ENCODE measurements at regions not wholly inside any gene's neighbourhood (a gene's known extent, or its start where the extent isn't known, plus 50 kb on each side); places are given as distances from the start of the nearest gene placed in this dataset.

DNA sequence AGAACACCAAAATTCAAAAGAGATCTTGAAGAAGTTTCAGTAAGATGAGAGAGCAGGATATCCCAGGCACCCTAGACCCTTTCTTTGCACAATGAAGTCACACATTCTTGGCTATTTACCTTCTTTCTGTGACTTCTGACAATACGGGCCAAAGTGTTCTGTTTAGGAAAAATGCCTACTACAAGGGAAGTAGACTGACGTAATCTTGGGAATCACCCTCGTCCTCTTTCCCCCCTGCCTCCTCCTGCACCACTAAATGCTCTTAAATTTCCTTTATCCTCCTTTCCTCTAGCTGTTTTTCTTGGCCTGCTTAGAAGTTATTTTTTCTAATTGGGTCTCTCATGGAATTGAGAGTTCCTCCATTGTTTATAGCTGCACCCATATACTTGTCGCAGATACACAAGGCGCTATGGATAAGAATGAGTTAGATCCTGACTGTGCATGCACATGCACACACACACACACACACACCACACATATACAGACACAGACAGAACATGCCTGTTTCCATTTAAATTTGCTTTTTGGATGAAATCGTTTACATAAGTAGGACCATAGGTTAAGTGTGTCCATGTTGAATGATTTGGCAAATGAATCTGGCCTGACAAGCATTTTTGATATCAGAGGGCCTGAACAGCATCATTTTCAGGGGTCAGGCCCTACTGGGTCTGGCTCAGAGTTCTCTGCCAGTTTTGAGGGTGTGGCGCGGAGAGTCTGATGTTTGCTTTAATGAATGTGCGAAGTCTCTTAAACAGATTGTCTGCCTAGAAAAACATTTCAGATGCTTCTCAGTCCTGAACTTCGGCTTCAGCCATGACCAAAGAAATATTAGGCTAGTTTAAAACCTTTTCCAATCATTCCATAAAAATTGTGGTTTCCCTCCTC is 131.9 kb upstream of the NT5C1B start:
- DNase-seq = no peak

DNA sequence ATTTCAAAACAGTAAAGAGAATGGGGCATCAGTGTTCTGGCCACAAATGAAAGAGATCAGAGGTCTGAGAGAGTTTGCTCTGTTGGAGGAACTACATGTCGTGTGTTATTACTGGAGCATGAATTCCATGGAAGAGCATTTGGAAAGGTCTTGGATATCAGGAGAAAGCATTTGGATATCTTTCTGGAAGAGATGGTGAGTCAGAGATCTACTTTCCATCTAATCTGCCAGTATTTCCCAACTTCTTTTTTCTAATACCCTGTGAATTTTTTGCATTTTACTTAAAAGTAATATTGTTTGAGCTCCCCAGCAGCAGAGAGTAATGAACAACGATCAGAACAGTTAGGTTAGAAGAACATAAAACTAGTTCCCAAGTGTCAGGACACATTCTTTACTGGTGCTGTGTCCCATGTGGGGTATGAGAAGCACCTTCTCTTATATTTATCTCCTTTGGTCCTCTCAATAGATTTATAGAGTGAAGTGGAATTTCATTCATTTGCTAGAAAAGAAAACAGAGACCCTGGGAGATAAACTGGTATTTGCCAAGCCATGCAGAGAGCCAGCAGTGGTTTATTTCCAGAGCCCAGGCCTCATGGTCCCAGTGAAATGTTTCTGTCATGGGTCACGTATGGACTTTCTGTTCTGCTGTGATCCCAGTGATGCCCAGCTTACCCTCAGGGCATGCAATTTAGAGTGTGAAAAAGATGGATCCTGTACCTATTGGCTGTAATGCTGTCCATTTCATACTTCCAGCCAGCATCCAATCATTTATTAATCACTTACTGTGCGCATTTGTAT is 130.8 kb upstream of the NT5C1B start:
- no peak for DNase-seq

DNA sequence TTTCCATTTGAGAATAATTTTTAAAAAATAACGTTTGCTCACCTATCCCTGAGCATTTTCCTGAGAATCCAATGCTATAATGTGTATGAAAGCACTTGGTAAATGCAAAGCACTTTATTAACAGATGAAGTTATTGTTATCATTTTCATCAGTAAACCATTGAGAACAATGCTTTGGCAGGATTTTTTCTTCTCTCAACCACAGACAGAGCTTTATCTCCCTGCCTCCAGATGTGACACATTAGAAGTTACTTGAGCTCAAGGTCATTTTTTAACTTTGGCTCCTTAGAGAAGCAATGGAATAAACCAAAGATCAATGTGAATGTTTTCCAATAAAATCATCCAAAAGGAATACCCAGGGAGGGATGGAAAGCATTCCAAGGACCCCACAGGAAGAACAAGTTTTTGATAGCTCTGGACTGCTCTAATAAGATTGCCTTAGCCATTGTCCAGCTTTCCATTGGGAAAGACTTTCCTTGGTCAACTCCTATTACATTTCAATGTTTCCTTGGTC is 118.9 kb upstream of the NT5C1B start:
- no peak for DNase-seq

DNA sequence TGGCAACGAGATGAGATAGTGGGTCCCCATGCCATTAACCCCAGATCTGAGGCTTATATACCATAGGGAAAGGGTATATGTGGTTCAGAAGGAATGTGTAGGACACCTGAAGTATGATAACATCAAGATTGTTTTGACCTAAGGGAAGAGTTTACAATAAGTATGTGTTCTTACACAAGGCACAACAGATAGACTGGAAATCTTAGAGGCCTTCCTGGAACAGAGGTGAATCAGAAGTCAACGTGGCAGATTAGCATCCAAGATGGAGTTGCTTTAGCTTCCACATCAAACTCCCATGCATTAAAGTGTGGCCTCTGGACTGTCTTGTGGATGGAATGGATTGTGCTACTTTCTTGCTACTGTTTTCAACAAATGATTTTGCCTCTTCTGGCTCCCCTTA is 116.6 kb upstream of the NT5C1B start:
- DNase-seq = no peak

DNA sequence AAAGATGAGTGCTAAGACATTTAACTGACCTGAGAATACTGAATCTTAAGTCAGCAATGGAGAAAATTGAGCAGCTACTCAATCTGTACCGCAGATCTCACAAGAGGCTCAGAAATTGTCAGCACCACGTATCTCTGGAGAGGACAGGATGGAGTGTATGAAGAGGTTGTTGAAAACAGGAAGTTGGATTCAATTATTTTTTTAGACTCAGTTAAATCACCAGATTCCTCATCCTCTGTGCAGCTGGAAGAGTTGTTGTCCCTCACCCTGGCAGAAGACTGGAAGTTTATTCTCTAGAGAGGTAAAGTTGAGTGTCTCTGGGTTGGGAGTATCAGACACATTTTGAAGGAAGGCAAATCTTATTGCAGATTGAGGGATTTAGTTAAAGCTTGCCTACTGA is 114.9 kb upstream of the NT5C1B start:
- DNase-seq = no peak

DNA sequence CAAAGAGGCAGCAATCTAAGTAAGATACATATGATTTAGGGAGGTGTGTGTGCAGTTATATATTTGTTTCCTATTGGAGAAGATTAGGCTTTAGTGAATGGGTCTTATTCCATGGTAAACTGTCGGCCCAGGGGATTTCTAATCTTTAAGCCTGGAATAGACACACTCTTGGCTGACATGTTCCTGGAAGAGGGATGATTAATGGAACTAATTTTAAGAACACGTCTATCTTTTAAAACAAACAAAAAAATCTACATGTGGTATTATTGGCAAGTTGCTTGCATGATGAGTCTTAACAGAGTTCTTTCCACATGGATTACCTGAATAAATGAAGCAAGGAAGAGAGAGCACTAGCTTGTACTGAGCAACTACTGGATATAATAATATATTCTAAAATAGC is 114.2 kb upstream of the NT5C1B start:
- no peak for DNase-seq

DNA sequence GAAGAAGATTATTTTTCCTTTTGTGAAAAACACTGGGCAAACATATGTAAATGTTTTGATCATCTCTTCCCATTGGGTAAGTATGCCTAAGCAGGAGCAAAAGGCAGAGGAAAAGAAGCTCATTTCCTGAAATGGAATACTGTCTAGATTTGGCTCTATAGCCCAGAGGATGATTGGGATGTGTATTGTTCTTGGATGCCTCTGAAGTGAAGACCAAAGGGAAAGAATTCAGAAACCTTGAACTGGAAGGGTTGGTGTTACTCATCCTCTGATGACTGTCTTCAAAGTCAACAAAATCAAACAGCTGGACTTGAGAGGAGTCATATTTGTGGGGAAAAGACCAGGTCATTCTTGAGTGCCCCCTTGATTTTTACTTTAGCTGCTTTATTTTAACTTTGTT is 112.6 kb upstream of the NT5C1B start:
- no peak for DNase-seq

DNA sequence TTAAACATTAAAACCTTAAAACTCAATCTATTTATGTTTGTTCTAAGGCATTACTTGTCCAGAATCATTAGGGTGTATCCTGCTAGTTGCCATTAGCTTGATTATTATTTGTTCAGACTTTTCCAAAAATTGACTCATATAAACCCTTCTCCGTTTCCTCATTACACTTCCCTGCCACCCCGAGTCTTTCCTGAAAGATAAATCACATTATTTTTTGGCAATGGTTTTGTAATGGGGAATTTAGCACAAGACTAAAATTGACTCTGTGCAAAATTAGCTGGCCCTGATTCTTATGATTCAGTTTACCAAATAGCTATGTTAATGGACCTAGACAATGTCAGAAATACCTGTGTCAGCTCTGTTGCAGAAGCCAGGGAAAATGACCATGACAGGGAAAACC is 112.2 kb upstream of the NT5C1B start:
- no peak for DNase-seq

DNA sequence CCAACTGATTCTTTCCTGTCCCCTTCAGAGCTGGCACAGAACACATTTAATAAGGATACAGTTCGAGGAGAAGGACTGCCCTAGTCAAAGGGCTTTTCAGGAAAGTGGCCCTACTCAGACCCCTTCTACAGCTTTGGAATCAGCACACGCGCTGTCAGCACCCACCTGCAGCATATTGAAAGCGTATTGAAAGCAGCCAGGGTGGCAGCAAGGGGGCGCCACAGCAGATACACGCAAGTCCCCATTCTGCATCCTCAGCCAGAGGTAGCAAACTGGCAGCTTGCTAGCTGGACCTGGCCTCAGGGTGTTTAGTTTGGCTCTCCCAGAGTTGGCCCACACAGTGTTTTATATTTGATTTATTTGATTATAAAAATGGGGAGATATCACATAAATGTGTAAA is 101.0 kb upstream of the NT5C1B start:
- no peak for DNase-seq

DNA sequence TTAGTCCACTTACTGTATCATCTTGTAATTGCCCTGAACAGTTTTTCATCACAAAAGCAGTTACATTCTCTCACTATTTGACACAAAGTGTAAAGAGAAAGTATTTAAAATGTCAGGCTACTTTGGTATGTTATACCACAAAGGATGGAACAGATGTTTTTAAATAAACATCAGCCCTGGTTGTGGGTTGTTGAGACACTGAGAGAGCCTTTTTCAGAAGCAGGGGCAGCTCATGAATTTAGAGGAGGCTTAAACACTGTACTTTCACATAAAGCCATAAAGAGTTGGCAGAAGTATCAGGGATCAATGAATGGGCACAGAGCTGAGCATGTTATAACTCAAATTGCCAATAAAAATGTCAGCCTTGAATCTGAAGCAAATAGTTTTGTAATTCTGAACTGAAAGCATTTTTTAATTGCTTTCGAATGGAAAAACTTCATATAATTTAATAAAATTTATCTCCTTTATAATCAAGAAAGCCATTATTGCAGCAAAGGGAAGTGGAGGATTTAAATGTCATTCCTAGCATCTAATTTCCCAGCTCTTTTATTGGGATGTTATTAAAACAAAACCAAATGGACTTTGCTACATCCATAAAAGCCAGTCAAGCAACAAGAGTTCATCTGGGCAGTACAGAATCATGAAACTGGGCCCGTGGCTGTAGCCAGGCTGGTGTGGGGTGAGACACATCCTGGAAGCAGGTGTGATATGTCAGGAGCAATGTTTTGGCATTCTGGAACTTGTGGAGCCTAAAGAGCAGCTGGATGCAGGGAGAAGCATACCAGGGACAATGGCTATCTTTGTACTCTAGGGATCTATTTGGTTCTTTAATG is 95.1 kb upstream of the NT5C1B start:
- peak; percentile 17 for DNase-seq

DNA sequence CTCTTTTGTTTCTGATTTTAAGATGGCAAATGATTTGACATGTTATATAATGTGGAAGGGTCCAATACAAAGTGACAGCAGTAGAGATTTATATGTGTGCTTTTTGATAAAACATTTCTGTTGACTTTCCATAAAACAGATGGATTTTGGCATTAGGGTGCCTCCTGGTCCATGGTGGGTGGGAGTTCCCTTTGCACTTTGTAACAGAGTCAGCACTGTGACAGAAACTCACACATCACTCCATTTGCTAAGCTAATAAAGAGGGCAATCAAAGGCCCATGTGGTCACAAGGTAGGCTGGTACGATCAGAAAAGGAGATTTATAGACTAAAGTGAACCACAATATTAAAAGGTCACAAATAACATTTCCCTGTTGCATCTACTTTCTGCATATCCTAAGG is 93.3 kb upstream of the NT5C1B start:
- DNase-seq = no peak

DNA sequence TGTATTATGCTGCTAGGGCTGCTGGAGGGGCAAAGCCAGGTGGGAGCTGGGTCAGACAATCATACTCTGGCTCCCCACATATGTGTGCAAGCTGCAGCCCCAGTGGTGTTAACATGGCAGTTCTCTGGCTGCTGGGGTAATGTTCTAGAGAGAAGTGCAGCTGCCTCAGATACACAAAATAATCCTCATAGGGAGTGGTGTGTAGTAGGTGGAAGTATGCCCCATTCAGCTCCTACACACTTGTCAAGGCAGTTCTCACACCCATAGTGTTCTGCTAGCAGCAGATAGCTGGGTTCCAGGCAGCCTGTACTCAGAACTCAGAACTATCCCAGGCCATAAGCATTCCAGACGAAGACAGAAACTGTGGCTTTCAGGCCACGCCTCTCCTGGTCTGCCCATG is 87.9 kb upstream of the NT5C1B start:
- no peak for DNase-seq

DNA sequence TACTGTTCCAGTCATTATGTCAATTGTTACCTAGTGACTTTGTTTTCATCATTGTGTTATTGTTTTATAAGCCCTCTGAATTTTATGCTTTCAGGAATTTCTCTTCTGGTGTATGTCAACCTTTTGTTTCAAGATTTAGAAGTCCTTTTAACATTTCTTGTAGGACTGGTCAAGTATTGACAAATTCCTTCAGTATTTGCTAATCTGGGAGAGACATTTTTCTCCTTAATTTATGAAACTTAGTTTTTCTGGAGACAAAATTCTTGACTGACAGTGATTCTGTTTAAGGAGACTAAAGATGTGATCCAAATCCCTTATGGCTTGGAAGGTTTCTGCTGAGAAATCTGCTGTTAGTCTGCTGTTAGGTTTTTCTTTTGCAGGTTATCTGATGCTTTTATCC is 84.9 kb upstream of the NT5C1B start:
- no peak for DNase-seq

DNA sequence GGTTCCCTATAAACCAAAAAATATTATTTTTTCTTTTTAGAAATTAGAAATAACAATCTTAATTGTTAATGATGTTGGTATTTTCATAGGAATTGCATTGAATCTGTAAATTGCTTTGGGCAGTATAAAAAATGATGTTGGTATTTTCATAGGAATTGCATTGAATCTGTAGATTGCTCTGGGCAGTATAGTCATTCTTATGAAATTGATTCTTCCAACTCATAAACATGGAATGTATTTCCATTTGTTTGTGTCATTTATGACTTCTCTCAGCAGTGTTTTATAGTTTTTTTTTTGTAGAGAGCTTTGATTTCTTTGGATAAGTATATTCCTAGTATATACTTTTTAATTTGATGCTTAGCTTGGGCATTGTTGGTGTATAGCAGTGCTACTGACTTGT is 82.0 kb upstream of the NT5C1B start:
- DNase-seq = no peak

DNA sequence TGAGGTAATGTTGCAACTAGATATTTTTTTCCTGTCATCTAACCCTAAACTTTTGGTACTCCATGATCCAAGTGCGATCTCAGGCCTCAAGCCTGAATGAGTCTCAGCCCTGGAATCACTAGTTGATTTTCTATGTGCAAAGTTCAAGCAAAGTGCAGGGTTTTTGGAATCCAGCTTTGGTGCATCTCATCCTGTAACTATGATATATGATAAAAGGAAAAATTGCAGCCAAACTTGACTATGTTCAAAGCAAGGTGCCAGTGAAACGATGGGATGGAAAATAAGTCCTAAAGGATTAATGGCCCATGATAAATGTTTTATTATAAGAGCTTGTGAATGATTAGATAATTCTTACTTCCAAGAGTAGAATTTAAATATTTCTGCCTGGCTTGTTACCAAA is 78.9 kb upstream of the NT5C1B start:
- no peak for DNase-seq

DNA sequence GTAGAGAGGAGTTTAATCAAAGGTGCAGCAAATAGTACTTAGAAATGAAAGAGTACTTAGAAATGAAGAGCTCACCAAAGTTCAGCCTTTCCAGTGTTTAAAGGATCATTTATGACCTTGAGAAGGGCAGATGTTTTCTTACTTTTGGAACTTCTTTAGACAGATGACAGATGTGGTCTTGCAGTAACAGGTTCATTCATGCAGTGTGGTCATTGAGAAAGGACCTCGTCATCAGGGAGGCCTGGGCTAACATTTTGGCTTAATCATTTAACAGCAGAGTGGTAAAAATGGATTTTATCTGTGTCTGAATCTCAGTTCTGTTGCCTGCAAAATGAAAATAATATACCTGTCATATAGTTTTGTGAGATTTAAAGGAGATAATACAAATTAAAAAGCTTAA is 75.1 kb upstream of the NT5C1B start:
- DNase-seq = no peak

DNA sequence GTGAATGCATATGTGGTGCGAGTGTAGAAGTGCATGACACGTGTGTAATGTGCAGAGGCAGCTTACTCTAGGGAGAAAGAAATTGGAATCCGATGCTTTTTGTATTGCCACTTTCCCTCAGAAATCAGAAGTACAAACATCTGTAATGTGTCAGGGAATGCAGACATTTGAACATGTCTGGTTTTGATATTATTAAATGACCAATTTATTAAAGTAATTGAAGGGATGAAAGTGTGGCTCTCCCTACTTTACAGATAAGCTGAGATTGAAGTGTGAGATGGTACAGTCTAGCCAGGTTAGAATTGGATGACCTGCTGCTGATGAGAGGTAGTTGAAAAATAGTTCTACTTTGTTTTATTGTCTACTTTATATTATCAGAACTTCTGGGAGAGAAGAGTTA is 74.5 kb upstream of the NT5C1B start:
- DNase-seq = no peak

DNA sequence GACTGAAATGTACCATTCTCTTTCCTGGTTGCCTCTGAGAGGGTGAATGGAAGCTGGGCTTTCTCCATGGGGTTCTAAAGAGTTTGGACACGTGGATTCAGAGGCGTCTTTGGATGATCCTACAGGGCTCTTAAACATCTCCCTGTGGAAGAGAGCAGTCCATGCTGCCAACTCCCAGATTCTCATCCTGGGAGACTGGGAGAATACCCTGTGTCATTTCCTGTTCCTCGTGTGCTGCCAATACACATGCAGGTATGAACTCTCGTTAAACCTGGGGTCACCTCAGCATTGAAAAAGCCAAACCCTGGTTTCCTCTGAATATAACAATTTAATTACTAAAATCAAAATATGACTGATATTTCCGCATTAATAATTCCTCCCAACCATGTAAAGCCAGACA is 73.3 kb upstream of the NT5C1B start:
- no peak for DNase-seq

DNA sequence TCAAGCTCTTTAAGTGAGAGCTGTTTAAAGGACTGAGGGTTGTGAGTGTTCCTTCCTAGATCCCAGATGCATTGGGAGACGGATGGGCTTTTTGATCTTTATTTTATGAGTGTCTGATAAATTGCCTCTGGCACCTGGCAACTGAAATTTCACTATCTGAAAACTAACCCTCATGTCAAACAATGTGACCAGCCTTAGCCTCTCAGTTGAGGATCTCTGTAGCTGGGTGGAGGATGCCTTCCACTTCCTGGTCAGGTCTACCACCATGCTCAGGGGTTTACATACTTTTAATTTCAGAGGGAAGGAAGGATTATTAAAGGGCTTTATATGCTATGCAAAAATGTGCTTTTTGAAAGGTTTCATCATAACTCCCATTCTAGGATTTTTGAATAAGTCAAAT is 70.5 kb upstream of the NT5C1B start:
- DNase-seq = no peak

DNA sequence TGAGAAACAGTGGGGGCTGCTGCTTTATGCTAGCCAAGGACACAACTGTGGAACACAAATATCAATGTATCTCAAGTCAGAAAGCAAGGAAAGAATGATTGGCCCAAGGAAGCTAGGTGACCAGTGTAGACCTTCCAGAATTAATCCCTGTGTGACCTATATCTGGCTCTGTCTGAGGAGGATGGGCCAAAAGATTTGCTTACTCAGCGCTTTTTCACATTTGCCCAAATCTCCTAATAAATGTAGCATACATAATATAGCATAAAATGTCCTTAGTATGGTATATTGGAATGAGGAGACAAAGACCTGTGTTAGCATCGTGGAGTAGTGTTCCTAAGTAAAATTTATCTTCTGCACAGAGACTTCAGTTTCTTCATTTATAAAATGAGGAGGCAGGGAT is 66.7 kb upstream of the NT5C1B start:
- DNase-seq = no peak

DNA sequence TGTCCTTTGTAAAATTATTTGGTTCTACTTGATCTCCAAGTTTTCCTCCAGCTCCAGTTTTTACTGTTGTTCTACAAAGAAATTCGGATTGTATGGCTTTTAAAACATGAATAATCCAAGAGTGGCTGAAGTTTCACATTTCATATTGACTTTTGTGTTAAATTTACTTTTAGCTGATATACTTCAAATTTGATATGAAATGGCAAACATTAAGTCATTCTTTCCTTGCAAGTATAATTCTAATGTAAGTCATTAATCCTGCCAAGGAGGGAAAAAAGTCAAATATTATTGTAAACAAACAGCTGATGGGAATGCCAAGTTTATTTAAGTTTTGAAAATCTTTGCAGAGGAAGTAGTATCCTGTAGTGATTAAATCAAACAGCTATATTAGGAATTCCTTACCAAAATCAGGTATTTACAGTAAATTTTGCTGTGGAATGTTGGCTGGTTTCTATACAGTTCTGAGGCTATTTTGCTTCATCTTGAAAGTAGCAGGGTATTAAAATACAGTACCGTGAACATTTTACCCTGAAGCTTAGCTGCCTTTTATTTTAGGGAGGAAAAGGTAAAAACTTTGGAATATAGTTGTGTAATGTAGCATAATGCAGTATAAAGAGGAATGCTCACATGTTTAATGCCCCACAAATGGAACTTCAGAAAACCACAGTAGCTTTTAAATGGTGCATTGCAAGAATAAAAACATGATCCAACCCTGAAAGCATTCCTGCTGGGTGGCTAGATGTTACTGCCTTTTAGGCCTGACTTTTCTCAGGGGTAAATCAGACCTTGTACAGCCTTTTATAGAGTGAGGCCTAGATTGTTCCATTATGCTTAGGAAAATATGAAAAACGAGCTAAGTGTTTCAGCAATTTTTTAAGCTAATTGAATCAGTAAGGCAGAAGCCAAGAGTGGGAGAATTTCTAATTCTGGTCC is 62.7 kb upstream of the NT5C1B start:
- no peak for DNase-seq
